ENCODE measurements at regions not wholly inside any gene's neighbourhood (a gene's known extent, or its start where the extent isn't known, plus 50 kb on each side); places are given as distances from the start of the nearest gene placed in this dataset.
"Not testable (repeated sequence)": the region's sequence is repeated elsewhere in the genome, so short reads cannot be mapped to it uniquely, and the experiment has no call there.

- no peak for DNase-seq (ENCODE audit: low read depth)
These were observed 635.4 kb upstream of the SOX9 start for GRCh38 chr17:71485426-71485825.

GRCh38 chr17:71486261-71486660 is 634.6 kb upstream of the SOX9 start:
- DNase-seq (ENCODE audit: low read depth): no peak

GRCh38 chr17:71488851-71489250 is 632.0 kb upstream of the SOX9 start:
- no peak for DNase-seq (ENCODE audit: low read depth)

- DNase-seq (ENCODE audit: low read depth): no peak
These were observed 626.6 kb upstream of the SOX9 start for GRCh38 chr17:71494062-71494855.

- DNase-seq (ENCODE audit: low read depth): no peak
These were observed 625.4 kb upstream of the SOX9 start for GRCh38 chr17:71495420-71495819.

GRCh38 chr17:71496552-71496951 is 624.3 kb upstream of the SOX9 start:
- DNase-seq (ENCODE audit: low read depth): no peak

- DNase-seq (ENCODE audit: low read depth): no peak
These were observed 619.9 kb upstream of the SOX9 start for GRCh38 chr17:71500761-71501555.

- DNase-seq (ENCODE audit: low read depth): no peak
These were observed 619.1 kb upstream of the SOX9 start for GRCh38 chr17:71501711-71502110.

- no peak for DNase-seq (ENCODE audit: low read depth)
These were observed 618.4 kb upstream of the SOX9 start for GRCh38 chr17:71502443-71502842.

- no peak for DNase-seq (ENCODE audit: low read depth)
These were observed 616.9 kb upstream of the SOX9 start for GRCh38 chr17:71503710-71504465.

- DNase-seq (ENCODE audit: low read depth): no peak
These were observed 615.6 kb upstream of the SOX9 start for GRCh38 chr17:71505200-71505599.

GRCh38 chr17:71505981-71506380 is 614.8 kb upstream of the SOX9 start:
- DNase-seq (ENCODE audit: low read depth): no peak

- no peak for DNase-seq (ENCODE audit: low read depth)
These were observed 609.4 kb upstream of the SOX9 start for GRCh38 chr17:71511266-71511995.

- DNase-seq (ENCODE audit: low read depth): not testable (repeated sequence)
These were observed 607.1 kb upstream of the SOX9 start for GRCh38 chr17:71513725-71514124.

- DNase-seq (ENCODE audit: low read depth): no peak
These were observed 604.7 kb upstream of the SOX9 start for GRCh38 chr17:71516149-71516548.

GRCh38 chr17:71519285-71519684 is 601.5 kb upstream of the SOX9 start:
- no peak for DNase-seq (ENCODE audit: low read depth)

GRCh38 chr17:71521724-71522123 is 599.1 kb upstream of the SOX9 start:
- no peak for DNase-seq (ENCODE audit: low read depth)

GRCh38 chr17:71522383-71522782 is 598.4 kb upstream of the SOX9 start:
- no peak for DNase-seq (ENCODE audit: low read depth)

GRCh38 chr17:71527311-71527710 is 593.5 kb upstream of the SOX9 start:
- no peak for DNase-seq (ENCODE audit: low read depth)

GRCh38 chr17:71528210-71528609 is 592.6 kb upstream of the SOX9 start:
- no peak for DNase-seq (ENCODE audit: low read depth)

GRCh38 chr17:71530248-71530647 is 590.6 kb upstream of the SOX9 start:
- DNase-seq (ENCODE audit: low read depth): no peak

GRCh38 chr17:71535321-71535720 is 585.5 kb upstream of the SOX9 start:
- no peak for DNase-seq (ENCODE audit: low read depth)
